ENCODE measurements at regions not wholly inside any gene's neighbourhood (a gene's known extent, or its start where the extent isn't known, plus 50 kb on each side); places are given as distances from the start of the nearest gene placed in this dataset.

GRCh38 chr4:3825530-3825929 is 59.3 kb downstream of the ADRA2C start:
- no peak for TF ChIP-seq CTCF (IDR thresholded peaks at IDR 0.05; ENCODE audit: unreplicated experiment)
- Mint-ChIP-seq H3K4me3 (ENCODE audit: unreplicated experiment) (no peak overlapping the region), H3K4me1 (ENCODE audit: insufficient read depth, unreplicated experiment) (no peaks in the 10 kb centered on the region), H3K27ac (ENCODE audit: low read depth, unreplicated experiment) (no peak overlapping the region), H3K9me3 (ENCODE audit: unreplicated experiment) (no peaks in the 10 kb centered on the region), H3K36me3 (ENCODE audit: insufficient read depth, unreplicated experiment) (no peaks in the 10 kb centered on the region), H3K27me3 (ENCODE audit: insufficient read depth, unreplicated experiment) (peaks cover 64% of the 10 kb centered on the region)
- no TSS peak for BruUV-seq (replicated peaks)
- intact Hi-C loops (cut with micrococcal nuclease) = no loop called here
- POLR2A ChIA-PET = no interaction called here
- CTCF ChIA-PET = no interaction called here
- no peak for DNase-seq (ENCODE audit: unreplicated experiment)

- Mint-ChIP-seq H3K9me3 (ENCODE audit: unreplicated experiment) (no peaks in the 10 kb centered on the region), H3K4me1 (ENCODE audit: insufficient read depth, unreplicated experiment) (no peaks in the 10 kb centered on the region), H3K4me3 (ENCODE audit: unreplicated experiment) (no peak overlapping the region), H3K27me3 (ENCODE audit: insufficient read depth, unreplicated experiment) (peaks cover 63% of the 10 kb centered on the region), H3K36me3 (ENCODE audit: insufficient read depth, unreplicated experiment) (no peaks in the 10 kb centered on the region), H3K27ac (ENCODE audit: low read depth, unreplicated experiment) (no peak overlapping the region)
- DNase-seq (ENCODE audit: unreplicated experiment) = no peak
- no peak for TF ChIP-seq CTCF (IDR thresholded peaks at IDR 0.05; ENCODE audit: unreplicated experiment)
- intact Hi-C loops (cut with micrococcal nuclease) = no loop called here
- no TSS peak for BruUV-seq (replicated peaks)
- ChIA-PET POLR2A (no interaction called here), CTCF (interaction anchor here (0.6 kb wide), 1 partner anchor 297 kb away, joined by 3 read pairs; no protein-coding TSS in a partner anchor)
These were observed 60.3 kb downstream of the ADRA2C start for GRCh38 chr4:3826247-3827172.

GRCh38 chr4:3827616-3828492 is 61.7 kb downstream of the ADRA2C start:
- peak; percentile 42 for DNase-seq (ENCODE audit: unreplicated experiment)
- H3K27ac Mint-ChIP-seq (ENCODE audit: low read depth, unreplicated experiment) = no peak overlapping the region
- no peak overlapping the region for H3K4me3 Mint-ChIP-seq (ENCODE audit: unreplicated experiment)
- intact Hi-C loops (cut with micrococcal nuclease) = no loop called here
- H3K36me3 Mint-ChIP-seq (ENCODE audit: insufficient read depth, unreplicated experiment) = no peaks in the 10 kb centered on the region
- ChIA-PET POLR2A (no interaction called here), CTCF (no interaction called here)
- no peak for TF ChIP-seq CTCF (IDR thresholded peaks at IDR 0.05; ENCODE audit: unreplicated experiment)
- no peaks in the 10 kb centered on the region for H3K9me3 Mint-ChIP-seq (ENCODE audit: unreplicated experiment)
- no TSS peak for BruUV-seq (replicated peaks)
- peaks cover 62% of the 10 kb centered on the region for H3K27me3 Mint-ChIP-seq (ENCODE audit: insufficient read depth, unreplicated experiment)
- H3K4me1 Mint-ChIP-seq (ENCODE audit: insufficient read depth, unreplicated experiment) = no peaks in the 10 kb centered on the region

GRCh38 chr4:3828546-3828945 is 62.4 kb downstream of the ADRA2C start:
- no TSS peak for BruUV-seq (replicated peaks)
- ChIA-PET CTCF (no interaction called here), POLR2A (no interaction called here)
- H3K27me3 Mint-ChIP-seq (ENCODE audit: insufficient read depth, unreplicated experiment) = peaks cover 56% of the 10 kb centered on the region
- no peak for TF ChIP-seq CTCF (IDR thresholded peaks at IDR 0.05; ENCODE audit: unreplicated experiment)
- H3K4me1 Mint-ChIP-seq (ENCODE audit: insufficient read depth, unreplicated experiment) = no peaks in the 10 kb centered on the region
- DNase-seq (ENCODE audit: unreplicated experiment) = no peak
- H3K9me3 Mint-ChIP-seq (ENCODE audit: unreplicated experiment) = no peaks in the 10 kb centered on the region
- H3K27ac Mint-ChIP-seq (ENCODE audit: low read depth, unreplicated experiment) = no peak overlapping the region
- intact Hi-C loops (cut with micrococcal nuclease) = no loop called here
- no peak overlapping the region for H3K4me3 Mint-ChIP-seq (ENCODE audit: unreplicated experiment)
- no peaks in the 10 kb centered on the region for H3K36me3 Mint-ChIP-seq (ENCODE audit: insufficient read depth, unreplicated experiment)
